Mesenchymal stem cell (in vitro differentiated cells and primary cell): ENCODE measurements at regions not wholly inside any gene's neighbourhood (a gene's known extent, or its start where the extent isn't known, plus 50 kb on each side); places are given as distances from the start of the nearest gene placed in this dataset.

ENCODE experiments used
- DNase-seq: peaks from one replicate; pipeline ENCODE4 v3.0.0-alpha.2; 2013
- H2AFZ ChIP-seq: one replicate; pipeline ENCODE4 v1.6.1; 2013; ENCODE audit warnings: low read depth, mild to moderate bottlenecking, control low read depth, inconsistent platforms, low read length, moderate library complexity
- H2AK5ac ChIP-seq: 2 replicates; pipeline ENCODE4 v1.6.1; 2013; ENCODE audit warnings: low read length, moderate library complexity, mild to moderate bottlenecking, inconsistent platforms; ENCODE audit not compliant: severe bottlenecking
- H2BK120ac ChIP-seq: one replicate; pipeline ENCODE4 v1.6.1; 2013; ENCODE audit warnings: low read depth, mild to moderate bottlenecking, inconsistent platforms, low read length, moderate library complexity
- H2BK12ac ChIP-seq, 2 experiments: one replicate each; pipeline ENCODE4 v1.6.1; 2013; ENCODE audit warnings: inconsistent platforms in 2 of 2, low read length in 2 of 2, mild to moderate bottlenecking in 2 of 2, moderate library complexity in 2 of 2, control low read depth in 1 of 2
- H2BK15ac ChIP-seq: one replicate; pipeline ENCODE4 v1.6.1; 2013; ENCODE audit warnings: mild to moderate bottlenecking, low read depth, inconsistent platforms; ENCODE audit not compliant: poor library complexity, severe bottlenecking
- H2BK5ac ChIP-seq: 2 replicates; pipeline ENCODE4 v1.6.1; 2013; ENCODE audit warnings: low read depth, mild to moderate bottlenecking, low read length, control low read depth, inconsistent platforms; ENCODE audit not compliant: poor library complexity, severe bottlenecking
- H3K14ac ChIP-seq, 2 experiments: one replicate each; pipeline ENCODE4 v1.6.1; 2013; ENCODE audit warnings: inconsistent platforms in 2 of 2, low read length in 2 of 2, control low read depth in 1 of 2, mild to moderate bottlenecking in 1 of 2, moderate library complexity in 1 of 2
- H3K18ac ChIP-seq, 2 experiments: one replicate each; pipeline ENCODE4 v1.6.1; 2013; ENCODE audit warnings: inconsistent platforms in 2 of 2, low read length in 2 of 2, control low read depth in 1 of 2, low read depth in 1 of 2, mild to moderate bottlenecking in 1 of 2
- H3K23ac ChIP-seq, 2 experiments: one replicate each; pipeline ENCODE4 v1.6.1; 2013; ENCODE audit warnings: inconsistent platforms in 2 of 2, low read length in 2 of 2, mild to moderate bottlenecking in 2 of 2, moderate library complexity in 2 of 2, control low read depth in 1 of 2
- H3K27ac ChIP-seq: 2 replicates; pipeline ENCODE4 v1.5.1; 2013; ENCODE audit warnings: mild to moderate bottlenecking, moderate library complexity, low read length, control low read depth, inconsistent platforms; ENCODE audit not compliant: poor library complexity, severe bottlenecking
- H3K27me3 ChIP-seq, 2 experiments: 2 replicates each; pipeline versions ENCODE4 v1.6.1 to v1.7.0; 2013; ENCODE audit warnings: low read length in 2 of 2, mild to moderate bottlenecking in 2 of 2, moderate library complexity in 2 of 2, control low read depth in 1 of 2, inconsistent platforms in 1 of 2; ENCODE audit not compliant: control insufficient read depth in 1 of 2, insufficient read depth in 1 of 2
- H3K36me3 ChIP-seq, 2 experiments: 2 replicates each; pipeline versions ENCODE4 v1.6.1 to v1.7.0; 2013; ENCODE audit warnings: low read length in 2 of 2, control low read depth in 1 of 2, inconsistent platforms in 1 of 2, low read depth in 1 of 2, mild to moderate bottlenecking in 1 of 2; ENCODE audit not compliant: insufficient read depth in 2 of 2, control insufficient read depth in 1 of 2
- H3K4ac ChIP-seq, 2 experiments: one replicate each; pipeline ENCODE4 v1.6.1; 2013; ENCODE audit warnings: inconsistent platforms in 2 of 2, low read length in 2 of 2, mild to moderate bottlenecking in 2 of 2, moderate library complexity in 2 of 2, control low read depth in 1 of 2, low read depth in 1 of 2
- H3K4me1 ChIP-seq: 2 replicates; pipeline ENCODE4 v1.6.1; 2013; ENCODE audit warnings: low read depth, low read length, control low read depth; ENCODE audit not compliant: control insufficient read depth, insufficient read depth
- H3K4me2 ChIP-seq: 2 replicates; pipeline ENCODE4 v1.6.1; 2013; ENCODE audit warnings: low read length, mild to moderate bottlenecking, inconsistent platforms; ENCODE audit not compliant: poor library complexity, severe bottlenecking
- H3K4me3 ChIP-seq, 2 experiments: 2 replicates each; pipeline versions ENCODE4 v1.5.1 to v1.7.0; 2013; ENCODE audit warnings: low read length in 2 of 2, mild to moderate bottlenecking in 2 of 2, control low read depth in 1 of 2, low read depth in 1 of 2; ENCODE audit not compliant: insufficient read depth in 1 of 2
- H3K79me1 ChIP-seq: replicated peaks from 2 replicates; pipeline ENCODE4 v1.6.1; 2013; ENCODE audit warnings: mild to moderate bottlenecking, control low read depth, low read length, inconsistent platforms; ENCODE audit not compliant: poor library complexity, severe bottlenecking
- H3K9ac ChIP-seq: 2 replicates; pipeline ENCODE4 v1.7.0; 2013; ENCODE audit warnings: mild to moderate bottlenecking, low read length, moderate library complexity
- H3K9me3 ChIP-seq: 2 replicates; pipeline ENCODE4 v1.7.0; 2013; ENCODE audit warnings: mild to moderate bottlenecking, low read length; ENCODE audit not compliant: control insufficient read depth
- H4K8ac ChIP-seq: one replicate; pipeline ENCODE4 v1.6.1; 2013; ENCODE audit warnings: inconsistent platforms, mild to moderate bottlenecking, low read length, moderate library complexity
- H4K91ac ChIP-seq: one replicate; pipeline ENCODE4 v1.6.1; 2013; ENCODE audit warnings: mild to moderate bottlenecking, low read length, inconsistent platforms
- WGBS: methylation state at CpG from one replicate; pipeline ENCODE4 v1.1.7; 2013; ENCODE audit warnings: mixed read lengths; 5-methylcytosine and 5-hydroxymethylcytosine counted together

DNA sequence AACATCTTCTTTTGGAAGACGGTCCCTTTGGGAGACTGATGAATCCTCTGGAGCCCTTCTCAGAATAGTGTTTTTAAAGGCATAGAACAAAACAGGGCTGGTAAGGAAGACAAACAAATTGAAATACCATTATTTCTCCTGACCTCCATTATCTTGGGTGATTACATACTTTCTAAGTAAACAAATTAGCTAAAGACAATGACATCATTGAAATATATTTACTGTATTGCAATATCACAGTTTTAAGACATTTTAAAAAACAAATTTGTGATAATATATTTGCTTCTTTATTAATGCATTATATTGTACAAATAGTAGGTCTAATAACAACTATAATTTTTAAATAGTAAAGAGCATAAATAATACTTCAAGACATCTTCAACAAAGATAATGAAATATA lies 152.2 kb upstream of the CDK1 start:
- Histone ChIP-seq H3K18ac (no peak overlapping the region), H3K4me3 (no peak overlapping the region), H3K14ac (no peak overlapping the region), H3K4me1 (no peaks in the 10 kb centered on the region), H3K23ac (no peak overlapping the region), H3K9me3 (no peaks in the 10 kb centered on the region), H4K91ac (no peak overlapping the region), H2AFZ (no peak overlapping the region), H2BK15ac (no peak overlapping the region), H2BK120ac (no peak overlapping the region), H2BK12ac (no peak overlapping the region), H2AK5ac (no peak overlapping the region), H2BK5ac (no peak overlapping the region), H3K4me2 (no peak overlapping the region), H3K79me1 (no peaks in the 10 kb centered on the region), H3K27ac (no peak overlapping the region), H3K27me3 (no peaks in the 10 kb centered on the region), H3K4ac (no peak overlapping the region), H3K36me3 (no peaks in the 10 kb centered on the region), H3K9ac (no peak overlapping the region), H4K8ac (no peak overlapping the region)
- DNase-seq: no peak
- no CpG with 5 or more reads among the region's 1 CpG for WGBS

- no peak overlapping the region for H2BK5ac ChIP-seq
- H2BK12ac ChIP-seq: no peak overlapping the region
- H3K23ac ChIP-seq: no peak overlapping the region
- no peak overlapping the region for H3K18ac ChIP-seq
- H3K4me1 ChIP-seq: no peaks in the 10 kb centered on the region
- H2AK5ac ChIP-seq: no peak overlapping the region
- no peak overlapping the region for H3K14ac ChIP-seq
- H3K4me2 ChIP-seq: no peak overlapping the region
- no peak overlapping the region for H4K8ac ChIP-seq
- H3K27me3 ChIP-seq: no peaks in the 10 kb centered on the region
- H4K91ac ChIP-seq: no peak overlapping the region
- H3K27ac ChIP-seq: no peak overlapping the region
- WGBS: 100% methylated on average over 1 of the region's 1 CpG
- no peak overlapping the region for H2BK15ac ChIP-seq
- H3K79me1 ChIP-seq: no peaks in the 10 kb centered on the region
- H3K36me3 ChIP-seq: no peaks in the 10 kb centered on the region
- no peak overlapping the region for H3K4ac ChIP-seq
- no peak overlapping the region for H3K9ac ChIP-seq
- H3K4me3 ChIP-seq: no peak overlapping the region
- no peaks in the 10 kb centered on the region for H3K9me3 ChIP-seq
- no peak overlapping the region for H2AFZ ChIP-seq
- no peak overlapping the region for H2BK120ac ChIP-seq
- no peak for DNase-seq
These were observed 154.7 kb upstream of the CDK1 start for GRCh38 chr10:60623627-60624026.

DNA sequence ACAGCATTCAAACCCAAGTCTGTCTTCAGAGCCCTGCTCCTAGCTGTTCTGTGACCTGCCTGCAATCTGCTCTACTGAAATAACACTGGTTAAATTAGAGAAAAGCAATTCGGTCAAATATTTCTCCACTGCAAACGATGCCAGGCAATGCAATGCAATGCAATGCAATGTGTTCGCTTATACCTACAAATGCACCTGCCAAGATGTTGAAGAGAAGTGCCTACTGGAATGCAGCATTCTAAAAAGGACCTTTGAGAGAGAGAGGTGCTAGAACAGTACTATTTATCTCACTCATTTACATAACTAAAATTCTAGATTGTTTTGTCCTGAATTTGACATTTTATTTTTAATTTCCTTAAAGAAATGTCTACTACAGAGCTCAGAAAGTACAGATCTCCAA lies 157.3 kb upstream of the CDK1 start:
- Histone ChIP-seq H4K8ac (no peak overlapping the region), H2AK5ac (no peak overlapping the region), H3K9ac (no peak overlapping the region), H3K18ac (no peak overlapping the region), H3K79me1 (no peaks in the 10 kb centered on the region), H3K4me1 (no peaks in the 10 kb centered on the region), H2AFZ (no peak overlapping the region), H2BK15ac (no peak overlapping the region), H3K4me3 (no peak overlapping the region), H4K91ac (no peak overlapping the region), H2BK5ac (no peak overlapping the region), H3K4ac (no peak overlapping the region), H3K14ac (no peak overlapping the region), H3K4me2 (no peak overlapping the region), H3K9me3 (no peaks in the 10 kb centered on the region), H3K27me3 (no peaks in the 10 kb centered on the region), H2BK120ac (no peak overlapping the region), H3K36me3 (no peaks in the 10 kb centered on the region), H2BK12ac (no peak overlapping the region), H3K27ac (no peak overlapping the region), H3K23ac (no peak overlapping the region)
- DNase-seq: no peak
- WGBS: 96% methylated on average over 3 of the region's 3 CpGs

GRCh38 chr10:60618861-60619260 lies 159.4 kb upstream of the CDK1 start:
- Histone ChIP-seq H2BK5ac (no peak overlapping the region), H3K9me3 (no peaks in the 10 kb centered on the region), H3K4me3 (no peak overlapping the region), H3K4me2 (no peak overlapping the region), H3K9ac (no peak overlapping the region), H2BK120ac (no peak overlapping the region), H3K4ac (no peak overlapping the region), H4K91ac (no peak overlapping the region), H3K27ac (no peak overlapping the region), H2BK15ac (no peak overlapping the region), H2AK5ac (no peak overlapping the region), H4K8ac (no peak overlapping the region), H3K36me3 (no peaks in the 10 kb centered on the region), H2BK12ac (no peak overlapping the region), H3K18ac (no peak overlapping the region), H3K27me3 (no peaks in the 10 kb centered on the region), H2AFZ (no peak overlapping the region), H3K79me1 (no peaks in the 10 kb centered on the region), H3K23ac (no peak overlapping the region), H3K14ac (no peak overlapping the region), H3K4me1 (no peaks in the 10 kb centered on the region)
- WGBS: 79% methylated on average over 1 of the region's 1 CpG
- DNase-seq: no peak
